HEK293 (cell line): ENCODE measurements at regions not wholly inside any gene's neighbourhood (a gene's known extent, or its start where the extent isn't known, plus 50 kb on each side); places are given as distances from the start of the nearest gene placed in this dataset.

Experiments
- CTCF ChIA-PET: fragments of 350-600 bp; formaldehyde crosslinking; extraction: SDS; loops from one replicate; lab custom pipeline; 2021; ENCODE audit warnings: antibody characterized with exemption; lab: Yijun Ruan, JAX
- POLR2A ChIA-PET: fragments of 300-600 bp; formaldehyde crosslinking; extraction: SDS; loops from one replicate; lab custom pipeline; 2020; ENCODE audit warnings: antibody characterized with exemption, inconsistent platforms; lab: Yijun Ruan, JAX
- H3K27ac ChIP-seq: fragments of 200-500 bp; sonication (Bioruptor generic); 2 replicates; pipeline ENCODE4 v1.5.1; 2014; ENCODE audit warnings: low read depth, low read length, control low read depth, inconsistent platforms; ENCODE audit errors: extremely low read depth
- H3K36me3 ChIP-seq, 2 experiments: fragments of 200-500 bp in 1 of 2; sonication (Bioruptor generic) in 1 of 2; 1 replicate in 1 of 2; 2 replicates in 1 of 2; pipeline ENCODE4 v1.5.1; 2014 to 2017; ENCODE audit warnings: inconsistent platforms in 2 of 2, low read length in 2 of 2; ENCODE audit not compliant: control insufficient read depth in 2 of 2, insufficient read depth in 1 of 2
- H3K4me1 ChIP-seq: fragments of 200-500 bp; sonication (Bioruptor generic); 2 replicates; pipeline ENCODE4 v1.5.1; 2014; ENCODE audit warnings: mild to moderate bottlenecking, low read length, inconsistent platforms; ENCODE audit not compliant: control insufficient read depth, insufficient read depth
- H3K4me3 ChIP-seq: 2 replicates; pipeline ENCODE4 v1.5.1; 2011; ENCODE audit warnings: low read depth, mild to moderate bottlenecking, control low read depth, low read length, moderate library complexity
- H3K9me3 ChIP-seq: fragments of 200-500 bp; sonication (Bioruptor generic); 2 replicates; pipeline ENCODE4 v1.5.1; 2014; ENCODE audit warnings: low read depth, low read length, inconsistent platforms; ENCODE audit not compliant: control insufficient read depth, insufficient read depth
- BCL11A ChIP-seq: fragments of 450-650 bp; formaldehyde crosslinking; IDR thresholded peaks from 2 replicates; pipeline ENCODE4 v1.5.1; 2016; ENCODE audit warnings: low read depth, missing biosample characterization, missing genetic modification characterization
- FEZF1 ChIP-seq: fragments of 450-650 bp; formaldehyde crosslinking; IDR thresholded peaks from 2 replicates; pipeline ENCODE4 v1.5.1; 2016; ENCODE audit warnings: missing biosample characterization, missing genetic modification characterization
- GLI4 ChIP-seq: fragments of 450-650 bp; formaldehyde crosslinking; IDR thresholded peaks from 2 replicates; pipeline ENCODE4 v1.5.1; 2016; ENCODE audit warnings: missing biosample characterization, missing genetic modification characterization
- MYNN ChIP-seq: fragments of 450-650 bp; formaldehyde crosslinking; IDR thresholded peaks from 2 replicates; pipeline ENCODE4 v1.5.1; 2016; ENCODE audit warnings: missing biosample characterization, missing genetic modification characterization, borderline replicate concordance
- MZF1 ChIP-seq: fragments of 450-650 bp; formaldehyde crosslinking; IDR thresholded peaks from 2 replicates; pipeline ENCODE4 v1.5.1; 2017; ENCODE audit warnings: missing biosample characterization, missing genetic modification characterization, borderline replicate concordance
- REPIN1 ChIP-seq: fragments of 450-650 bp; formaldehyde crosslinking; IDR thresholded peaks from 2 replicates; pipeline ENCODE4 v1.5.1; 2017; ENCODE audit warnings: missing biosample characterization, missing genetic modification characterization, low read depth
- SCRT1 ChIP-seq: fragments of 450-650 bp; formaldehyde crosslinking; IDR thresholded peaks from 2 replicates; pipeline ENCODE4 v1.5.1; 2016; ENCODE audit warnings: missing biosample characterization, missing genetic modification characterization, borderline replicate concordance
- WT1 ChIP-seq: fragments of 450-650 bp; formaldehyde crosslinking; IDR thresholded peaks from 2 replicates; pipeline ENCODE4 v1.5.1; 2016; ENCODE audit warnings: missing biosample characterization, missing genetic modification characterization
- ZBTB17 ChIP-seq: fragments of 450-650 bp; formaldehyde crosslinking; IDR thresholded peaks from 2 replicates; pipeline ENCODE4 v1.5.1; 2016; ENCODE audit warnings: missing biosample characterization, missing genetic modification characterization
- ZNF10 ChIP-seq: fragments of 450-650 bp; formaldehyde crosslinking; IDR thresholded peaks from 2 replicates; pipeline ENCODE4 v1.5.1; 2017; ENCODE audit warnings: missing biosample characterization, missing genetic modification characterization
- ZNF157 ChIP-seq: fragments of 450-650 bp; formaldehyde crosslinking; IDR thresholded peaks from 2 replicates; pipeline ENCODE4 v1.5.1; 2016; ENCODE audit warnings: missing biosample characterization, missing genetic modification characterization
- ZNF211 ChIP-seq: fragments of 450-650 bp; formaldehyde crosslinking; IDR thresholded peaks from 2 replicates; pipeline ENCODE4 v1.5.1; 2016; ENCODE audit warnings: low read depth, missing biosample characterization, missing genetic modification characterization
- ZNF239 ChIP-seq: fragments of 450-650 bp; formaldehyde crosslinking; IDR thresholded peaks from 2 replicates; pipeline ENCODE4 v1.5.1; 2016; ENCODE audit warnings: missing biosample characterization, missing genetic modification characterization
- ZNF274 ChIP-seq, 2 experiments: fragments of 200-500 bp in 1 of 2; fragments of 450-650 bp in 1 of 2; sonication (Bioruptor generic) in 1 of 2; formaldehyde crosslinking in 1 of 2; IDR thresholded peaks; 2 replicates each; pipeline versions ENCODE4 v1.5.1 to v1.6.1; 2014 to 2016; ENCODE audit warnings: borderline replicate concordance in 1 of 2, inconsistent platforms in 1 of 2, low read length in 1 of 2, missing biosample characterization in 1 of 2, missing genetic modification characterization in 1 of 2
- ZNF302 ChIP-seq: fragments of 450-650 bp; formaldehyde crosslinking; IDR thresholded peaks from 2 replicates; pipeline ENCODE4 v1.5.1; 2016; ENCODE audit warnings: missing biosample characterization, missing genetic modification characterization, low read depth
- ZNF341 ChIP-seq: fragments of 450-650 bp; formaldehyde crosslinking; IDR thresholded peaks from 2 replicates; pipeline ENCODE4; 2016; ENCODE audit warnings: low read depth, missing biosample characterization, missing genetic modification characterization
- ZNF473 ChIP-seq: fragments of 450-650 bp; formaldehyde crosslinking; IDR thresholded peaks from 2 replicates; pipeline ENCODE4 v1.5.1; 2017; ENCODE audit warnings: missing biosample characterization, missing genetic modification characterization
- ZNF544 ChIP-seq: fragments of 450-650 bp; formaldehyde crosslinking; IDR thresholded peaks from 2 replicates; pipeline ENCODE4 v1.5.0; 2017; ENCODE audit warnings: missing biosample characterization, missing genetic modification characterization
- ZNF558 ChIP-seq: fragments of 450-650 bp; formaldehyde crosslinking; IDR thresholded peaks from 2 replicates; pipeline ENCODE4 v1.5.1; 2016; ENCODE audit warnings: missing biosample characterization, missing genetic modification characterization
- ZNF621 ChIP-seq: fragments of 450-650 bp; formaldehyde crosslinking; IDR thresholded peaks from 2 replicates; pipeline ENCODE4 v1.5.1; 2017; ENCODE audit warnings: missing biosample characterization, missing genetic modification characterization
- ZNF660 ChIP-seq: fragments of 450-650 bp; IDR thresholded peaks from 2 replicates; pipeline ENCODE4 v1.5.1; 2018; ENCODE audit warnings: missing biosample characterization, mild to moderate bottlenecking, missing genetic modification characterization
- ZNF664 ChIP-seq: fragments of 450-650 bp; formaldehyde crosslinking; IDR thresholded peaks from 2 replicates; pipeline ENCODE4 v1.5.1; 2016; ENCODE audit warnings: missing biosample characterization, missing genetic modification characterization
- ZNF707 ChIP-seq: fragments of 450-650 bp; formaldehyde crosslinking; IDR thresholded peaks from 2 replicates; pipeline ENCODE4 v1.5.1; 2016; ENCODE audit warnings: missing biosample characterization, missing genetic modification characterization
- ZNF785 ChIP-seq: fragments of 450-650 bp; formaldehyde crosslinking; IDR thresholded peaks from 2 replicates; pipeline ENCODE4 v1.5.1; 2016; ENCODE audit warnings: missing biosample characterization, missing genetic modification characterization
- ZNF792 ChIP-seq: fragments of 450-650 bp; formaldehyde crosslinking; IDR thresholded peaks from 2 replicates; pipeline ENCODE4 v1.5.1; 2016; ENCODE audit warnings: missing biosample characterization, missing genetic modification characterization
- TF ChIP-seq, protein P1 (sequence below): fragments of 450-650 bp; formaldehyde crosslinking; IDR thresholded peaks from 2 replicates; pipeline ENCODE4 v1.5.1; 2017; ENCODE audit warnings: missing biosample characterization, missing genetic modification characterization
- TF ChIP-seq, protein P2 (sequence below): fragments of 450-650 bp; formaldehyde crosslinking; IDR thresholded peaks from 2 replicates; pipeline ENCODE4 v1.5.1; 2016; ENCODE audit warnings: missing biosample characterization, missing genetic modification characterization

DNA sequence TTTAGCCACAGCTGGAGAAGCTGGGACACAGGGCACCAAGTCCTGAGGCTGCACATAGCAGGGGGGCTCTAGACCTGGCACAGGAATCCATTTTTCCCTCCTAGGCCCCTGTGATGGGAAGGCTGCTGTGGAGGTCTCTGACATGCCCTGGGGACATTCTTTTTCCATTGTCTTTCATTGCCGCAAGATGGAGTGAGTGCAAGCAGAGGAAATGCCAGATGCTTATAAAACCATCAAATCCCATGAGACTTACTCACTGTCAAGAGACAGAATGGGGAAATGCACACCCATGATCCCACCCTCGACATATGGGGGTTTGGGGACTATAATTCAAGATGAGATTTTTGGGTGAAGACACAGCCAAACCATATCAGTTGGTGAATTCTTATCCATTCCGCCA, 94.7 kb upstream of the FERD3L start:
- ChIA-PET POLR2A (interaction anchor here (0.7 kb wide), 1 partner anchor 379 kb away, joined by 4 read pairs; no protein-coding TSS in a partner anchor), CTCF (interaction anchor here (0.6 to 0.7 kb wide), 2 partner anchors 63 to 291 kb away, joined by 3 read pairs; no protein-coding TSS in a partner anchor)
- no peak for TF ChIP-seq ZNF10
- no peak for TF ChIP-seq ZNF157
- TF ChIP-seq ZNF211 (tag by site-specific recombination): no peak
- no peak for TF ChIP-seq ZNF302
- no peak for TF ChIP-seq ZNF239 (tag by site-specific recombination)
- no peak for TF ChIP-seq ZNF473 (tag by site-specific recombination)
- Histone ChIP-seq H3K4me3 (no peak overlapping the region), H3K4me1 (no peaks in the 10 kb centered on the region), H3K27ac (no peak overlapping the region), H3K9me3 (no peaks in the 10 kb centered on the region), H3K36me3 (no peaks in the 10 kb centered on the region)

DNA sequence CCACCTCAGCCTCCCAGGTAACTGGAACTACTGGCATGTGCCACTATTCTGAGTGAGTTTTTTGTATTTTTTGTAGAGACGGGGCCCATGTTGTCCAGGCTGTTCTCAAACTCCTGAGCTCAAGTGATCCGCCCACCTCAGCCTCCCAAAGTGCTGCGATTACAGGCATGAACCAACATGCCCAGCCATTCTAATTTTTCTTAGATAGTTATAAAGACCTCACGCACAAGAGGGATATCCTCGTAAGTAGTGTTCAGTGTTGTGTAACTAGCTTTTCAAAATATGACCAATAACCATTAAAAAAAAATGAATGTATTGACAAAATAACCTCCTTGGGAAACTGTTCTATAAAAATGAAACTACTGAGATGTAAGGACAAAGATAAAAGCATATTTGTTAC, 90.5 kb upstream of the FERD3L start:
- Histone ChIP-seq H3K4me3 (no peak overlapping the region), H3K9me3 (no peaks in the 10 kb centered on the region), H3K36me3 (no peaks in the 10 kb centered on the region), H3K4me1 (no peaks in the 10 kb centered on the region), H3K27ac (no peak overlapping the region)
- POLR2A ChIA-PET: no interaction called here
- CTCF ChIA-PET: no interaction called here
- TF ChIP-seq ZNF664 (tag by site-specific recombination): no peak
- TF ChIP-seq ZNF621 (tag by site-specific recombination): no peak
- no peak for TF ChIP-seq SCRT1
- no peak for TF ChIP-seq ZNF660 (tag by site-specific recombination)
- TF ChIP-seq ZNF274 (IDR thresholded peaks at IDR 0.05; ENCODE audit: low read length): no peak
- no peak for TF ChIP-seq ZNF274 (tag by site-specific recombination; IDR thresholded peaks at IDR 0.05; ENCODE audit: borderline replicate concordance)
- TF ChIP-seq BCL11A: no peak
- no peak for TF ChIP-seq ZBTB17 (tag by site-specific recombination)
- no peak for TF ChIP-seq MZF1 (tag by site-specific recombination)
- TF ChIP-seq ZNF544 (tag by site-specific recombination): no peak
- TF ChIP-seq ZNF792: no peak

DNA sequence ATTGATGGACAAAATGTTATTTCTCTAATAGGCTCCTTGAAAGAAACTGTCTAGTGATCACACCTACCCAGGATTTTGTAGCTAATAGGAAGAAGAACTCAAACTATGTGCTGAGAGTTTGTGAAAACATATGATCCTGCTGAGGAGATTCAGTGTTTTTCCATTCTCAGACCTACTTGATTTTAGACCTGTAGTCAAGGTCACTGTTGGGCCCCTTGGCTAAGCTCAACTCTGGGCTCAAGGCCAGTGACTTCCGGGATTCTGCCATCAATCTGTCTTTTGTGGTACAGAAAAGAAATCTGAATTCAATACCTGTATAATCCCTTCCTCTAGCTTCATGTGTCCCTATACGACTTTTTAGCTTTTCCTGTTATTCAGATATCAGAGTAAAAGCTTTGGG, 79.7 kb upstream of the FERD3L start:
- TF ChIP-seq ZNF544 (tag by site-specific recombination) (no peak), ZNF341 (tag by site-specific recombination) (no peak), ZNF707 (tag by site-specific recombination) (no peak), ZNF785 (tag by site-specific recombination) (no peak), ZNF660 (tag by site-specific recombination) (no peak), MYNN (tag by site-specific recombination) (no peak), FEZF1 (tag by site-specific recombination) (no peak)
- no peaks in the 10 kb centered on the region for H3K36me3 ChIP-seq

DNA sequence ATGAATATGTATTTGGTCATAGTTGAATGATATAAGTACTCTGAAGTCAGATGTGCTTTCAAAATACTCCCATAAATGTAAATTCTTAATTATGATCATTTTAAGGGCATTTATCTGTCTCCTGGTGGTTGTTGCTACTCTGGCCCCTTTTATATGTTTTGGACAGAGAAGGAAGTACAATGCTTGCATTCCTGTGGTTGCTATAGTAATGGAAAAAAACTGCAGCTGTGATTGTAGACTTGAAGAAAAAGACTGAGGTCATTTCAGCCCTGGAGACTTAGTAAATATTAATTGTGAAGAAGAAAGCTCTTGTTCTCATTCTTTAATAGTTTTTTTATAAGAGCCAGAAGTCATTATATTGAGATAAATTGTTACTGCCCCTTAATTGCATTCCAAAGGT, 70.2 kb upstream of the FERD3L start:
- ChIA-PET CTCF (no interaction called here), POLR2A (no interaction called here)
- Histone ChIP-seq H3K27ac (no peak overlapping the region), H3K9me3 (no peaks in the 10 kb centered on the region), H3K36me3 (no peaks in the 10 kb centered on the region), H3K4me1 (peaks cover 9% of the 10 kb centered on the region), H3K4me3 (no peak overlapping the region)
- TF ChIP-seq ZNF558 (tag by site-specific recombination) (no peak), WT1 (tag by site-specific recombination) (no peak), GLI4 (tag by site-specific recombination) (no peak), ZNF707 (tag by site-specific recombination) (no peak), REPIN1 (tag by site-specific recombination) (no peak)
- TF ChIP-seq, protein P1, sequence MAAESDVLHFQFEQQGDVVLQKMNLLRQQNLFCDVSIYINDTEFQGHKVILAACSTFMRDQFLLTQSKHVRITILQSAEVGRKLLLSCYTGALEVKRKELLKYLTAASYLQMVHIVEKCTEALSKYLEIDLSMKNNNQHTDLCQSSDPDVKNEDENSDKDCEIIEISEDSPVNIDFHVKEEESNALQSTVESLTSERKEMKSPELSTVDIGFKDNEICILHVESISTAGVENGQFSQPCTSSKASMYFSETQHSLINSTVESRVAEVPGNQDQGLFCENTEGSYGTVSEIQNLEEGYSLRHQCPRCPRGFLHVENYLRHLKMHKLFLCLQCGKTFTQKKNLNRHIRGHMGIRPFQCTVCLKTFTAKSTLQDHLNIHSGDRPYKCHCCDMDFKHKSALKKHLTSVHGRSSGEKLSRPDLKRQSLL: no peak
- TF ChIP-seq, protein P2, sequence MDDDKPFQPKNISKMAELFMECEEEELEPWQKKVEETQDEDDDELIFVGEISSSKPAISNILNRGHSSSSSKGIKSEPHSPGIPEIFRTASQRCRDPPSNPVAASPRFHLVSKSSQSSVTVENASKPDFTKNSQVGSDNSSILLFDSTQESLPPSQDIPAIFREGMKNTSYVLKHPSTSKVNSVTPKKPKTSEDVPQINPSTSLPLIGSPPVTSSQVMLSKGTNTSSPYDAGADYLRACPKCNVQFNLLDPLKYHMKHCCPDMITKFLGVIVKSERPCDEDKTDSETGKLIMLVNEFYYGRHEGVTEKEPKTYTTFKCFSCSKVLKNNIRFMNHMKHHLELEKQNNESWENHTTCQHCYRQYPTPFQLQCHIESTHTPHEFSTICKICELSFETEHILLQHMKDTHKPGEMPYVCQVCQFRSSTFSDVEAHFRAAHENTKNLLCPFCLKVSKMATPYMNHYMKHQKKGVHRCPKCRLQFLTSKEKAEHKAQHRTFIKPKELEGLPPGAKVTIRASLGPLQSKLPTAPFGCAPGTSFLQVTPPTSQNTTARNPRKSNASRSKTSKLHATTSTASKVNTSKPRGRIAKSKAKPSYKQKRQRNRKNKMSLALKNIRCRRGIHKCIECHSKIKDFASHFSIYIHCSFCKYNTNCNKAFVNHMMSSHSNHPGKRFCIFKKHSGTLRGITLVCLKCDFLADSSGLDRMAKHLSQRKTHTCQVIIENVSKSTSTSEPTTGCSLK (tag by site-specific recombination): no peak

More for the DNA sequence above, 79.7 kb upstream of the FERD3L start:
- Histone ChIP-seq H3K9me3 (no peaks in the 10 kb centered on the region), H3K4me3 (no peak overlapping the region), H3K4me1 (no peaks in the 10 kb centered on the region), H3K27ac (no peak overlapping the region)
- ChIA-PET CTCF (interaction anchor here (0.7 kb wide), 2 partner anchors 74 to 599 kb away, joined by 8 to 10 read pairs; no protein-coding TSS in a partner anchor), POLR2A (no interaction called here)
